ENCODE measurements at regions not wholly inside any gene's neighbourhood (a gene's known extent, or its start where the extent isn't known, plus 50 kb on each side); places are given as distances from the start of the nearest gene placed in this dataset.

DNA sequence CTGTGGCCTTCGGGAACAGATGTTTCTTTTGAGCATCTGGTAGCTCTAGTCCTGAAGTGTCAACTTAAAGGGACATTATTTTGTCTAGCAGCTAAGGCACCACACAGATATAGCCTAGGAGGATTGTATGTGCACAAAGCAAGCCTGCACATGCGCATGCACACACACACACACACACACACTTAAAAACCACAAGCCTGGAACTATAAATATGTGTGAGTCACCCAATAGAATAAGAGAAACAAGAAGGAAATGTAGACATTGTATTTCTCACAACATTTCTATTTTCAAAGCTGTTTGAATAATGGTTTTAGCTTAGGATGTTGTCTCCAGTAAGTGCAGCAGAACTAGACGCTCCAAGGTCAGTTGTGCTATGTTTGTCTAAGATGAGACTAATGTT, 516.5 kb downstream of the SUCLA2 start:
- Histone ChIP-seq H3K9ac (ENCODE audit: extremely low read depth, insufficient read length, low read length) (no peak overlapping the region), H3K4me1 (ENCODE audit: insufficient read depth, low read length) (no peaks in the 10 kb centered on the region), H2AK5ac (ENCODE audit: insufficient read length, low read length) (no peak overlapping the region), H2BK12ac (ENCODE audit: insufficient read length, low read depth, low read length) (no peak overlapping the region), H3K56ac (ENCODE audit: insufficient read length, low read depth, low read length) (no peak overlapping the region), H3K79me1 (ENCODE audit: insufficient read depth, low read depth, low read length, poor library complexity, severe bottlenecking) (no peaks in the 10 kb centered on the region), H2BK120ac (ENCODE audit: low read depth, low read length, poor library complexity, severe bottlenecking) (no peak overlapping the region), H3K14ac (ENCODE audit: insufficient read depth, low read length) (no peak overlapping the region), H4K91ac (ENCODE audit: insufficient read length, low read depth, low read length) (no peak overlapping the region), H3K23me2 (ENCODE audit: insufficient read length, low read depth, low read length, poor library complexity, severe bottlenecking) (no peaks in the 10 kb centered on the region), H3K9me3 (ENCODE audit: control insufficient read depth, low read depth, low read length) (no peaks in the 10 kb centered on the region), H3K4ac (ENCODE audit: low read depth, low read length) (no peak overlapping the region), H4K20me1 (ENCODE audit: control insufficient read depth, insufficient read depth, insufficient read length) (no peaks in the 10 kb centered on the region), H3K23ac (ENCODE audit: insufficient read length, low read depth, low read length) (no peak overlapping the region), H3K18ac (ENCODE audit: insufficient read length, low read depth, low read length) (no peak overlapping the region), H4K8ac (replicated peaks; ENCODE audit: insufficient read length, low read depth, low read length) (no peak overlapping the region), H3K4me2 (ENCODE audit: insufficient read depth, insufficient read length, low read length) (no peak overlapping the region), H2AFZ (ENCODE audit: low read length) (no peak overlapping the region), H3K79me2 (ENCODE audit: insufficient read depth, low read length) (no peaks in the 10 kb centered on the region), H3K27ac (ENCODE audit: insufficient read length, low read depth, low read length) (no peak overlapping the region), H3T11ph (ENCODE audit: low read length) (no peak overlapping the region), H2BK20ac (ENCODE audit: low read depth, low read length, poor library complexity, severe bottlenecking) (no peak overlapping the region), H3K27me3 (ENCODE audit: insufficient read depth, low read length) (no peaks in the 10 kb centered on the region), H2BK5ac (ENCODE audit: insufficient read length, low read length) (no peak overlapping the region), H2BK15ac (ENCODE audit: low read depth, low read length) (no peak overlapping the region), H4K5ac (ENCODE audit: insufficient read length, low read depth, low read length) (no peak overlapping the region)
- no peak overlapping the region for H3K4me3 Mint-ChIP-seq
- no CpG with 5 or more reads among the region's 3 CpGs for WGBS (ENCODE audit: extremely low coverage, insufficient read length, low lambda C conversion rate)
- no peaks in the 10 kb centered on the region for H3K27me3 Mint-ChIP-seq (ENCODE audit: low read depth)
- H3K9me3 Mint-ChIP-seq = no peaks in the 10 kb centered on the region
- no peak for DNase-seq
- no peak overlapping the region for H3K27ac Mint-ChIP-seq
- H3K36me3 Mint-ChIP-seq (ENCODE audit: insufficient read depth in 1 of 3, low read depth in 3 of 3) = no peaks in the 10 kb centered on the region
- TF ChIP-seq, protein P1, sequence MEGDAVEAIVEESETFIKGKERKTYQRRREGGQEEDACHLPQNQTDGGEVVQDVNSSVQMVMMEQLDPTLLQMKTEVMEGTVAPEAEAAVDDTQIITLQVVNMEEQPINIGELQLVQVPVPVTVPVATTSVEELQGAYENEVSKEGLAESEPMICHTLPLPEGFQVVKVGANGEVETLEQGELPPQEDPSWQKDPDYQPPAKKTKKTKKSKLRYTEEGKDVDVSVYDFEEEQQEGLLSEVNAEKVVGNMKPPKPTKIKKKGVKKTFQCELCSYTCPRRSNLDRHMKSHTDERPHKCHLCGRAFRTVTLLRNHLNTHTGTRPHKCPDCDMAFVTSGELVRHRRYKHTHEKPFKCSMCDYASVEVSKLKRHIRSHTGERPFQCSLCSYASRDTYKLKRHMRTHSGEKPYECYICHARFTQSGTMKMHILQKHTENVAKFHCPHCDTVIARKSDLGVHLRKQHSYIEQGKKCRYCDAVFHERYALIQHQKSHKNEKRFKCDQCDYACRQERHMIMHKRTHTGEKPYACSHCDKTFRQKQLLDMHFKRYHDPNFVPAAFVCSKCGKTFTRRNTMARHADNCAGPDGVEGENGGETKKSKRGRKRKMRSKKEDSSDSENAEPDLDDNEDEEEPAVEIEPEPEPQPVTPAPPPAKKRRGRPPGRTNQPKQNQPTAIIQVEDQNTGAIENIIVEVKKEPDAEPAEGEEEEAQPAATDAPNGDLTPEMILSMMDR (conservative IDR thresholded peaks at IDR 0.05) = no peak
- H3K4me1 Mint-ChIP-seq = peaks cover 6 to 9% of the 10 kb centered on the region in 2 experiments

All from H9 (cell line).